Stomach (tissue), 8 donors: ENCODE measurements at regions not wholly inside any gene's neighbourhood (a gene's known extent, or its start where the extent isn't known, plus 50 kb on each side); places are given as distances from the start of the nearest gene placed in this dataset.
"Not testable (repeated sequence)": the region's sequence is repeated elsewhere in the genome, so short reads cannot be mapped to it uniquely, and the experiment has no call there.

Source experiments
- DNase-seq, 2 donors: peaks; one replicate each; pipeline versions ENCODE4 v3.0.0 to v3.0.0-alpha.2; 2013 to 2019
- H3K27ac ChIP-seq, 5 donors: fragments of 200-600 bp in 4 of 5; sonication (generic) in 4 of 5; one replicate each; pipeline ENCODE4 v1.5.1; 2013 to 2019; ENCODE audit warnings: mild to moderate bottlenecking in 1 of 5, moderate library complexity in 1 of 5
- H3K27me3 ChIP-seq, 3 donors: fragments of 200-600 bp; sonication (generic); one replicate each; pipeline ENCODE4 v1.5.1; 2017 to 2019; ENCODE audit warnings: mixed run types in 1 of 3
- H3K36me3 ChIP-seq, 4 donors: fragments of 200-600 bp; sonication (generic); 1 replicate in 3 of 4; 2 replicates in 1 of 4; pipeline ENCODE4 v1.5.1; 2016 to 2019
- H3K4me1 ChIP-seq, 4 donors: fragments of 200-600 bp; sonication (generic); one replicate each; pipeline ENCODE4 v1.5.1; 2016 to 2019
- H3K4me3 ChIP-seq, 4 donors: fragments of 200-600 bp; sonication (generic) in 3 of 4; one replicate each; pipeline ENCODE4 v1.5.1; 2016 to 2019; ENCODE audit warnings: mild to moderate bottlenecking in 1 of 4
- H3K9me3 ChIP-seq, 4 donors: fragments of 200-600 bp; sonication (generic); one replicate each; pipeline ENCODE4 v1.5.1; 2016 to 2019
- CTCF ChIP-seq, 7 experiments: fragments of 450-650 bp in 4 of 7; fragments of 200-600 bp in 3 of 7; sonication (generic) in 3 of 7; IDR thresholded peaks; one replicate each; pipeline ENCODE4 v1.5.1; 2016 to 2019; ENCODE audit warnings: antibody characterized with exemption in 7 of 7, control low read depth in 2 of 7, mild to moderate bottlenecking in 1 of 7
- EP300 ChIP-seq: sonication (generic); formaldehyde crosslinking; IDR thresholded peaks from one replicate; pipeline ENCODE4 v1.6.1; 2017; ENCODE audit warnings: antibody characterized with exemption
- POLR2A ChIP-seq, 4 donors: fragments of 450-650 bp; IDR thresholded peaks; one replicate each; pipeline ENCODE4 v1.6.1; 2016; ENCODE audit warnings: antibody characterized with exemption in 4 of 4, control low read depth in 2 of 4, mild to moderate bottlenecking in 1 of 4, moderate library complexity in 1 of 4
- POLR2AphosphoS5 ChIP-seq, 3 donors: sonication (generic); formaldehyde crosslinking; IDR thresholded peaks; one replicate each; pipeline ENCODE4 v1.6.1; 2016; ENCODE audit warnings: antibody characterized with exemption in 3 of 3
- WGBS, 5 donors: extraction: QIAGEN DNeasy Blood & Tissue Kit in 3 of 5; methylation state at CpG; one replicate each; pipeline versions ENCODE4 v1.1.5 to v1.1.7; 2013 to 2018; 5-methylcytosine and 5-hydroxymethylcytosine counted together
- intact Hi-C: fragments of 100-400 bp; cut with DNase I; formaldehyde crosslinking; loops from one replicate; pipeline ENCODE4 v1.15.1; 2023; ENCODE audit warnings: low total_unique reads
- donor health status: healthy with polysubstance abuse.
- donor health status: Bipolar disorder and iron deficiency.
- donor health status: healthy.

- no peak for DNase-seq
- Histone ChIP-seq H3K4me1 (peaks cover 0 to 19% (median 10%) of the 10 kb centered on the region in 4 donors), H3K4me3 (no peak overlapping the region), H3K36me3 (no peaks in the 10 kb centered on the region), H3K27me3 (peaks cover 0 to 5% (median 0%) of the 10 kb centered on the region in 3 donors), H3K9me3 (no peaks in the 10 kb centered on the region), H3K27ac (no peak overlapping the region)
- intact Hi-C loops = no loop called here
- 93 to 97% (median 95%) methylated on average over 1 of the region's 1 CpG for WGBS, 5 donors
- no peak for TF ChIP-seq POLR2A (IDR thresholded peaks at IDR 0.05)
- TF ChIP-seq EP300 = no peak
- no peak for TF ChIP-seq CTCF (IDR thresholded peaks at IDR 0.05)
- no peak for TF ChIP-seq POLR2AphosphoS5 (IDR thresholded peaks at IDR 0.05)
These were observed 72.8 kb upstream of the COX20 start for GRCh38 chr1:244762629-244763028.

- intact Hi-C loops = no loop called here
- TF ChIP-seq CTCF (IDR thresholded peaks at IDR 0.05) (no peak), POLR2AphosphoS5 (IDR thresholded peaks at IDR 0.05) (no peak), EP300 (no peak), POLR2A (IDR thresholded peaks at IDR 0.05) (no peak)
- Histone ChIP-seq H3K27me3 (peaks cover 0 to 5% (median 0%) of the 10 kb centered on the region in 3 donors), H3K36me3 (no peaks in the 10 kb centered on the region), H3K4me1 (no peaks in the 10 kb centered on the region), H3K9me3 (no peaks in the 10 kb centered on the region), H3K4me3 (no peak overlapping the region), H3K27ac (no peak overlapping the region)
- WGBS, 5 donors = 85 to 95% (median 86%) methylated on average over 1 of the region's 1 CpG
- DNase-seq = no peak
These were observed 67.3 kb upstream of the COX20 start for GRCh38 chr1:244768186-244768585.

GRCh38 chr1:244768804-244769203 is 66.7 kb upstream of the COX20 start:
- H3K27ac ChIP-seq = no peak overlapping the region
- DNase-seq = no peak
- H3K4me3 ChIP-seq = no peak overlapping the region
- peaks cover 0 to 5% (median 0%) of the 10 kb centered on the region in 3 donors for H3K27me3 ChIP-seq
- H3K9me3 ChIP-seq = no peaks in the 10 kb centered on the region
- H3K4me1 ChIP-seq = no peaks in the 10 kb centered on the region
- 90 to 98% (median 93%) methylated on average over 4 to 5 of the region's 5 CpGs for WGBS, 5 donors
- no peaks in the 10 kb centered on the region for H3K36me3 ChIP-seq
- TF ChIP-seq POLR2A (IDR thresholded peaks at IDR 0.05) (no peak), CTCF (IDR thresholded peaks at IDR 0.05) (no peak), EP300 (no peak), POLR2AphosphoS5 (IDR thresholded peaks at IDR 0.05) (no peak)
- intact Hi-C loops = no loop called here

- H3K4me3 ChIP-seq, H3K4me1 ChIP-seq, H3K27me3 ChIP-seq, H3K36me3 ChIP-seq, H3K9me3 ChIP-seq, H3K27ac ChIP-seq, DNase-seq, intact Hi-C loops: not testable (repeated sequence)
- WGBS, 5 donors = 82 to 91% (median 89%) methylated on average over 7 of the region's 7 CpGs
These were observed 64.9 kb upstream of the COX20 start for GRCh38 chr1:244770556-244770955.

- H3K4me1 ChIP-seq = no peaks in the 10 kb centered on the region
- intact Hi-C loops = no loop called here
- H3K27me3 ChIP-seq = no peaks in the 10 kb centered on the region
- no peaks in the 10 kb centered on the region for H3K36me3 ChIP-seq
- H3K4me3 ChIP-seq = no peak overlapping the region
- no peak for DNase-seq
- no peak overlapping the region for H3K27ac ChIP-seq
- TF ChIP-seq CTCF (IDR thresholded peaks at IDR 0.05) = no peak
- WGBS, 5 donors = 87 to 97% (median 90%) methylated on average over 1 of the region's 1 CpG
- no peaks in the 10 kb centered on the region for H3K9me3 ChIP-seq
These were observed 61.9 kb upstream of the COX20 start for GRCh38 chr1:244773513-244773912.

- H3K27me3 ChIP-seq, H3K9me3 ChIP-seq, H3K27ac ChIP-seq, intact Hi-C loops, H3K4me1 ChIP-seq, H3K4me3 ChIP-seq, DNase-seq, H3K36me3 ChIP-seq: not testable (repeated sequence)
- WGBS, 5 donors = 69 to 92% (median 85%) methylated on average over 1 of the region's 1 CpG
These were observed 58.7 kb upstream of the COX20 start for GRCh38 chr1:244776783-244777182.
